GM13976 (cell line): ENCODE measurements at regions not wholly inside any gene's neighbourhood (a gene's known extent, or its start where the extent isn't known, plus 50 kb on each side); places are given as distances from the start of the nearest gene placed in this dataset.

ENCODE experiments used
- DNase-seq: peaks from one replicate; pipeline ENCODE4 v3.0.0; 2012; ENCODE audit warnings: low spot score
- CTCF ChIP-seq: IDR thresholded peaks from 2 replicates; pipeline ENCODE4 v1.5.1; 2012; ENCODE audit warnings: borderline replicate concordance, mild to moderate bottlenecking; ENCODE audit not compliant: insufficient read depth; ENCODE audit errors: extremely low read depth, missing control alignments, control extremely low read depth
- in situ Hi-C: fragments of 300-500 bp; cut with MboI; formaldehyde crosslinking; loops from one replicate; pipeline ENCODE4 v1.12.0; 2022; ENCODE audit warnings: low sequenced_read_pairs, mixed read lengths, inconsistent platforms; ENCODE audit not compliant: unreplicated experiment

GRCh38 chr4:163631288-163631687 is 136.8 kb downstream of the TMA16 start:
- in situ Hi-C loops: no loop called here
- no peak for DNase-seq
- no peak for TF ChIP-seq CTCF

GRCh38 chr4:163638909-163639308 is 144.4 kb downstream of the TMA16 start:
- no peak for DNase-seq
- TF ChIP-seq CTCF: no peak
- in situ Hi-C loops: no loop called here

- in situ Hi-C loops: no loop called here
- TF ChIP-seq CTCF: no peak
- no peak for DNase-seq
These were observed 155.1 kb downstream of the TMA16 start for GRCh38 chr4:163649557-163650091.

- in situ Hi-C loops: no loop called here
- DNase-seq: no peak
- no peak for TF ChIP-seq CTCF
These were observed 157.3 kb downstream of the TMA16 start for GRCh38 chr4:163651761-163652160.

GRCh38 chr4:163654621-163655020 is 160.1 kb downstream of the TMA16 start:
- no peak for DNase-seq
- in situ Hi-C loops: no loop called here
- TF ChIP-seq CTCF: no peak

GRCh38 chr4:163660636-163661035 is 166.1 kb downstream of the TMA16 start:
- no peak for TF ChIP-seq CTCF
- DNase-seq: no peak
- in situ Hi-C loops: loop anchor here (10.0 kb wide), 1 partner anchor 106 kb away; no protein-coding TSS in a partner anchor

- DNase-seq: no peak
- TF ChIP-seq CTCF: no peak
- in situ Hi-C loops: loop anchor here (10.0 kb wide), 1 partner anchor 108 kb away; no protein-coding TSS in a partner anchor
These were observed 168.3 kb downstream of the TMA16 start for GRCh38 chr4:163662768-163663167.
